ENCODE measurements at regions not wholly inside any gene's neighbourhood (a gene's known extent, or its start where the extent isn't known, plus 50 kb on each side); places are given as distances from the start of the nearest gene placed in this dataset.
"Not testable (repeated sequence)": the region's sequence is repeated elsewhere in the genome, so short reads cannot be mapped to it uniquely, and the experiment has no call there.

- Histone ChIP-seq H3K4me1 (ENCODE audit: control insufficient read depth, insufficient read depth, low read length, poor library complexity, severe bottlenecking) (no peaks in the 10 kb centered on the region), H3K27ac (ENCODE audit: insufficient read depth, low read length, poor library complexity, severe bottlenecking) (no peak overlapping the region), H3K36me3 (ENCODE audit: control insufficient read depth, insufficient read depth, low read length) (no peaks in the 10 kb centered on the region), H3K9me3 (ENCODE audit: control insufficient read depth in 2 of 2, low read length in 2 of 2) (no peaks in the 10 kb centered on the region), H3K27me3 (ENCODE audit: control insufficient read depth, insufficient read depth, low read length) (no peaks in the 10 kb centered on the region), H3K4me3 (ENCODE audit: low read depth, low read length) (no peak overlapping the region)
- Mint-ChIP-seq H3K4me3 (no peak overlapping the region), H3K27ac (no peak overlapping the region), H3K36me3 (no peaks in the 10 kb centered on the region), H3K9me3 (peaks cover 0 to 2% (median 0%) of the 10 kb centered on the region in 7 donors), H3K27me3 (peaks cover 7% of the 10 kb centered on the region), H3K4me1 (no peaks in the 10 kb centered on the region)
- ATAC-seq (ENCODE audit: low read depth in 2 of 2): no peak
- DNase-seq: no peak
Measured at GRCh38 chr21:15308333-15308732, 243.5 kb upstream of the NRIP1 start.

GRCh38 chr21:15309022-15309590, 244.3 kb upstream of the NRIP1 start:
- peaks cover 0 to 2% (median 0%) of the 10 kb centered on the region in 7 donors for H3K9me3 Mint-ChIP-seq
- no peaks in the 10 kb centered on the region for H3K36me3 Mint-ChIP-seq
- no peak overlapping the region for H3K4me3 ChIP-seq (ENCODE audit: low read depth, low read length)
- no peaks in the 10 kb centered on the region for H3K4me1 Mint-ChIP-seq
- no peaks in the 10 kb centered on the region for H3K36me3 ChIP-seq (ENCODE audit: control insufficient read depth, insufficient read depth, low read length)
- H3K27me3 Mint-ChIP-seq: peaks cover 7% of the 10 kb centered on the region
- DNase-seq (no peak), ATAC-seq (ENCODE audit: low read depth in 2 of 2) (no peak)
- H3K4me1 ChIP-seq (ENCODE audit: control insufficient read depth, insufficient read depth, low read length, poor library complexity, severe bottlenecking): no peaks in the 10 kb centered on the region
- H3K27ac Mint-ChIP-seq: no peak overlapping the region
- no peaks in the 10 kb centered on the region for H3K27me3 ChIP-seq (ENCODE audit: control insufficient read depth, insufficient read depth, low read length)
- no peak overlapping the region for H3K4me3 Mint-ChIP-seq
- no peak overlapping the region for H3K27ac ChIP-seq (ENCODE audit: insufficient read depth, low read length, poor library complexity, severe bottlenecking)
- H3K9me3 ChIP-seq (ENCODE audit: control insufficient read depth in 2 of 2, low read length in 2 of 2): no peaks in the 10 kb centered on the region

GRCh38 chr21:15309721-15310120, 244.9 kb upstream of the NRIP1 start:
- Mint-ChIP-seq H3K9me3 (peaks cover 0 to 2% (median 0%) of the 10 kb centered on the region in 7 donors), H3K4me3 (no peak overlapping the region), H3K36me3 (no peaks in the 10 kb centered on the region), H3K27me3 (peaks cover 7% of the 10 kb centered on the region), H3K27ac (no peak overlapping the region), H3K4me1 (no peaks in the 10 kb centered on the region)
- no peak for DNase-seq
- no peak overlapping the region for H3K27ac ChIP-seq (ENCODE audit: insufficient read depth, low read length, poor library complexity, severe bottlenecking)
- no peaks in the 10 kb centered on the region for H3K36me3 ChIP-seq (ENCODE audit: control insufficient read depth, insufficient read depth, low read length)
- H3K4me3 ChIP-seq (ENCODE audit: low read depth, low read length): no peak overlapping the region
- no peak for ATAC-seq (ENCODE audit: low read depth in 2 of 2)
- no peaks in the 10 kb centered on the region for H3K4me1 ChIP-seq (ENCODE audit: control insufficient read depth, insufficient read depth, low read length, poor library complexity, severe bottlenecking)
- no peaks in the 10 kb centered on the region for H3K9me3 ChIP-seq (ENCODE audit: control insufficient read depth in 2 of 2, low read length in 2 of 2)
- no peaks in the 10 kb centered on the region for H3K27me3 ChIP-seq (ENCODE audit: control insufficient read depth, insufficient read depth, low read length)

- H3K4me1 Mint-ChIP-seq: no peaks in the 10 kb centered on the region
- H3K4me1 ChIP-seq (ENCODE audit: control insufficient read depth, insufficient read depth, low read length, poor library complexity, severe bottlenecking): no peaks in the 10 kb centered on the region
- DNase-seq: no peak
- no peak overlapping the region for H3K27ac ChIP-seq (ENCODE audit: insufficient read depth, low read length, poor library complexity, severe bottlenecking)
- H3K4me3 ChIP-seq (ENCODE audit: low read depth, low read length): no peak overlapping the region
- H3K4me3 Mint-ChIP-seq: no peak overlapping the region
- H3K36me3 ChIP-seq (ENCODE audit: control insufficient read depth, insufficient read depth, low read length): no peaks in the 10 kb centered on the region
- no peak for ATAC-seq (ENCODE audit: low read depth in 2 of 2)
- no peaks in the 10 kb centered on the region for H3K9me3 Mint-ChIP-seq
- H3K27ac Mint-ChIP-seq: no peak overlapping the region
- H3K27me3 Mint-ChIP-seq: no peaks in the 10 kb centered on the region
- H3K36me3 Mint-ChIP-seq: no peaks in the 10 kb centered on the region
- H3K9me3 ChIP-seq (ENCODE audit: control insufficient read depth in 2 of 2, low read length in 2 of 2): no peaks in the 10 kb centered on the region
- H3K27me3 ChIP-seq (ENCODE audit: control insufficient read depth, insufficient read depth, low read length): no peaks in the 10 kb centered on the region
Measured at GRCh38 chr21:15311510-15311909, 246.7 kb upstream of the NRIP1 start.

GRCh38 chr21:15317034-15317433, 252.2 kb upstream of the NRIP1 start:
- not testable (repeated sequence) for H3K4me1 Mint-ChIP-seq; H3K4me3 Mint-ChIP-seq; H3K36me3 ChIP-seq (ENCODE audit: control insufficient read depth, insufficient read depth, low read length); H3K27ac Mint-ChIP-seq; H3K27ac ChIP-seq (ENCODE audit: insufficient read depth, low read length, poor library complexity, severe bottlenecking); H3K9me3 Mint-ChIP-seq; H3K4me1 ChIP-seq (ENCODE audit: control insufficient read depth, insufficient read depth, low read length, poor library complexity, severe bottlenecking); H3K36me3 Mint-ChIP-seq; H3K4me3 ChIP-seq (ENCODE audit: low read depth, low read length); H3K27me3 ChIP-seq (ENCODE audit: control insufficient read depth, insufficient read depth, low read length); DNase-seq; H3K27me3 Mint-ChIP-seq; ATAC-seq (ENCODE audit: low read depth in 2 of 2); H3K9me3 ChIP-seq (ENCODE audit: control insufficient read depth in 2 of 2, low read length in 2 of 2)

- Mint-ChIP-seq H3K4me1 (no peaks in the 10 kb centered on the region), H3K9me3 (peaks cover 0 to 3% (median 0%) of the 10 kb centered on the region in 7 donors), H3K27ac (no peak overlapping the region), H3K27me3 (no peaks in the 10 kb centered on the region), H3K36me3 (no peaks in the 10 kb centered on the region), H3K4me3 (no peak overlapping the region)
- H3K36me3 ChIP-seq (ENCODE audit: control insufficient read depth, insufficient read depth, low read length): no peaks in the 10 kb centered on the region
- no peak for ATAC-seq (ENCODE audit: low read depth in 2 of 2)
- H3K4me3 ChIP-seq (ENCODE audit: low read depth, low read length): no peak overlapping the region
- no peak for DNase-seq
- no peaks in the 10 kb centered on the region for H3K9me3 ChIP-seq (ENCODE audit: control insufficient read depth in 2 of 2, low read length in 2 of 2)
- H3K27me3 ChIP-seq (ENCODE audit: control insufficient read depth, insufficient read depth, low read length): no peaks in the 10 kb centered on the region
- no peaks in the 10 kb centered on the region for H3K4me1 ChIP-seq (ENCODE audit: control insufficient read depth, insufficient read depth, low read length, poor library complexity, severe bottlenecking)
- H3K27ac ChIP-seq (ENCODE audit: insufficient read depth, low read length, poor library complexity, severe bottlenecking): no peak overlapping the region
Measured at GRCh38 chr21:15319727-15320126, 254.9 kb upstream of the NRIP1 start.

GRCh38 chr21:15324542-15324941, 259.7 kb upstream of the NRIP1 start:
- Mint-ChIP-seq H3K4me3 (no peak overlapping the region), H3K9me3 (peaks cover 0 to 3% (median 0%) of the 10 kb centered on the region in 7 donors), H3K4me1 (no peaks in the 10 kb centered on the region), H3K36me3 (no peaks in the 10 kb centered on the region), H3K27me3 (no peaks in the 10 kb centered on the region), H3K27ac (no peak overlapping the region)
- Histone ChIP-seq H3K4me1 (ENCODE audit: control insufficient read depth, insufficient read depth, low read length, poor library complexity, severe bottlenecking) (no peaks in the 10 kb centered on the region), H3K27ac (ENCODE audit: insufficient read depth, low read length, poor library complexity, severe bottlenecking) (no peak overlapping the region), H3K36me3 (ENCODE audit: control insufficient read depth, insufficient read depth, low read length) (no peaks in the 10 kb centered on the region), H3K27me3 (ENCODE audit: control insufficient read depth, insufficient read depth, low read length) (no peaks in the 10 kb centered on the region), H3K9me3 (ENCODE audit: control insufficient read depth in 2 of 2, low read length in 2 of 2) (no peaks in the 10 kb centered on the region), H3K4me3 (ENCODE audit: low read depth, low read length) (no peak overlapping the region)
- DNase-seq: no peak
- no peak for ATAC-seq (ENCODE audit: low read depth in 2 of 2)

- Histone ChIP-seq H3K27me3 (ENCODE audit: control insufficient read depth, insufficient read depth, low read length) (no peaks in the 10 kb centered on the region), H3K4me3 (ENCODE audit: low read depth, low read length) (no peak overlapping the region), H3K36me3 (ENCODE audit: control insufficient read depth, insufficient read depth, low read length) (no peaks in the 10 kb centered on the region), H3K9me3 (ENCODE audit: control insufficient read depth in 2 of 2, low read length in 2 of 2) (no peaks in the 10 kb centered on the region), H3K4me1 (ENCODE audit: control insufficient read depth, insufficient read depth, low read length, poor library complexity, severe bottlenecking) (no peaks in the 10 kb centered on the region), H3K27ac (ENCODE audit: insufficient read depth, low read length, poor library complexity, severe bottlenecking) (no peak overlapping the region)
- Mint-ChIP-seq H3K27me3 (no peaks in the 10 kb centered on the region), H3K4me1 (no peaks in the 10 kb centered on the region), H3K4me3 (no peak overlapping the region), H3K9me3 (peaks cover 0 to 5% (median 0%) of the 10 kb centered on the region in 7 donors), H3K36me3 (no peaks in the 10 kb centered on the region), H3K27ac (no peak overlapping the region)
- DNase-seq (no peak), ATAC-seq (ENCODE audit: low read depth in 2 of 2) (no peak)
Measured at GRCh38 chr21:15326032-15326867, 261.4 kb upstream of the NRIP1 start.

All from CD4-positive, CD25-positive, alpha-beta regulatory T cell (primary cell).